CD8-positive, alpha-beta memory T cell (primary cell): ENCODE measurements at regions not wholly inside any gene's neighbourhood (a gene's known extent, or its start where the extent isn't known, plus 50 kb on each side); places are given as distances from the start of the nearest gene placed in this dataset.

Source experiments
- CTCF ChIA-PET: fragments of 350-600 bp; sonication (Branson Sonifier 250); formaldehyde crosslinking; loops from one replicate; lab custom pipeline; 2021; ENCODE audit warnings: antibody characterized with exemption; lab: Charles Lee
- POLR2A ChIA-PET: fragments of 350-600 bp; sonication (Branson Sonifier 250); formaldehyde crosslinking; loops from one replicate; lab custom pipeline; 2021; ENCODE audit warnings: antibody characterized with exemption; lab: Charles Lee
- DNase-seq, 5 donors: peaks; one replicate each; pipeline versions ENCODE4 v3.0.0 to v3.0.0-alpha.2; 2020 to 2022; ENCODE audit warnings: mixed read lengths in 1 of 5
- H3K27ac ChIP-seq: one replicate; pipeline ENCODE4 v1.7.0; 2013; ENCODE audit warnings: low read depth, mild to moderate bottlenecking, low read length, moderate library complexity
- H3K27me3 ChIP-seq: 2 replicates; pipeline ENCODE4 v1.7.0; 2013; ENCODE audit warnings: low read length, mild to moderate bottlenecking; ENCODE audit not compliant: insufficient read depth, poor library complexity, severe bottlenecking
- H3K36me3 ChIP-seq: 2 replicates; pipeline ENCODE4 v1.7.0; 2013; ENCODE audit warnings: mild to moderate bottlenecking, low read length, moderate library complexity; ENCODE audit not compliant: insufficient read depth
- H3K4me1 ChIP-seq: 2 replicates; pipeline ENCODE4 v1.7.0; 2013; ENCODE audit warnings: mild to moderate bottlenecking, low read length, moderate library complexity; ENCODE audit not compliant: insufficient read depth
- H3K4me3 ChIP-seq: 2 replicates; pipeline ENCODE4 v1.7.0; 2013; ENCODE audit warnings: mild to moderate bottlenecking, low read length
- H3K9me3 ChIP-seq: 2 replicates; pipeline ENCODE4 v1.7.0; 2013; ENCODE audit warnings: mild to moderate bottlenecking, low read length
- H3K27ac Mint-ChIP-seq, 8 donors: one replicate each; pipeline ENCODE4 v1.8.0; 2020 to 2021; ENCODE audit warnings: mixed read lengths in 8 of 8, mild to moderate bottlenecking in 6 of 8, inconsistent platforms in 3 of 8, moderate library complexity in 3 of 8
- H3K27me3 Mint-ChIP-seq, 2 donors: one replicate each; pipeline ENCODE4 v1.8.0; 2020 to 2021; ENCODE audit warnings: mixed read lengths in 2 of 2, mild to moderate bottlenecking in 1 of 2, moderate library complexity in 1 of 2
- H3K36me3 Mint-ChIP-seq, 3 donors: one replicate each; pipeline ENCODE4 v1.8.0; 2020 to 2021; ENCODE audit warnings: mixed read lengths in 3 of 3, inconsistent platforms in 1 of 3, mild to moderate bottlenecking in 1 of 3
- H3K4me1 Mint-ChIP-seq, 3 donors: one replicate each; pipeline ENCODE4 v1.8.0; 2020 to 2021; ENCODE audit warnings: mixed read lengths in 3 of 3, inconsistent platforms in 1 of 3, mild to moderate bottlenecking in 1 of 3
- H3K4me3 Mint-ChIP-seq, 7 donors: one replicate each; pipeline ENCODE4 v1.8.0; 2020 to 2021; ENCODE audit warnings: mixed read lengths in 7 of 7, mild to moderate bottlenecking in 6 of 7, moderate library complexity in 4 of 7, inconsistent platforms in 2 of 7
- H3K9me3 Mint-ChIP-seq, 5 donors: one replicate each; pipeline ENCODE4 v1.8.0; 2020 to 2022; ENCODE audit warnings: mixed read lengths in 5 of 5, mild to moderate bottlenecking in 3 of 5, moderate library complexity in 2 of 5, inconsistent platforms in 1 of 5

GRCh38 chr5:97555644-97555981 is 372.6 kb upstream of the RIOK2 start:
- CTCF ChIA-PET = no interaction called here
- POLR2A ChIA-PET = no interaction called here
- peaks cover 0 to 1% of the 10 kb centered on the region in 2 donors for H3K27me3 Mint-ChIP-seq
- no peaks in the 10 kb centered on the region for H3K36me3 ChIP-seq
- no peak overlapping the region for H3K27ac ChIP-seq
- H3K36me3 Mint-ChIP-seq = no peaks in the 10 kb centered on the region
- peaks cover 0 to 6% (median 0%) of the 10 kb centered on the region in 5 donors for H3K9me3 Mint-ChIP-seq
- no peaks in the 10 kb centered on the region for H3K4me1 ChIP-seq
- H3K9me3 ChIP-seq = no peaks in the 10 kb centered on the region
- H3K4me3 Mint-ChIP-seq = no peak overlapping the region
- H3K27ac Mint-ChIP-seq = peak overlapping the region in 1 of 8 donors; percentile 8
- no peaks in the 10 kb centered on the region for H3K4me1 Mint-ChIP-seq
- H3K27me3 ChIP-seq = no peaks in the 10 kb centered on the region
- no peak for DNase-seq
- no peak overlapping the region for H3K4me3 ChIP-seq

GRCh38 chr5:97559827-97560598 is 377.0 kb upstream of the RIOK2 start:
- no peaks in the 10 kb centered on the region for H3K4me1 ChIP-seq
- Mint-ChIP-seq H3K4me3 (no peak overlapping the region), H3K27ac (no peak overlapping the region), H3K27me3 (no peaks in the 10 kb centered on the region), H3K36me3 (no peaks in the 10 kb centered on the region), H3K4me1 (no peaks in the 10 kb centered on the region), H3K9me3 (peaks cover 0 to 17% (median 0%) of the 10 kb centered on the region in 5 donors)
- CTCF ChIA-PET = no interaction called here
- no peaks in the 10 kb centered on the region for H3K27me3 ChIP-seq
- DNase-seq = no peak
- no peak overlapping the region for H3K27ac ChIP-seq
- no peaks in the 10 kb centered on the region for H3K36me3 ChIP-seq
- POLR2A ChIA-PET = no interaction called here
- no peaks in the 10 kb centered on the region for H3K9me3 ChIP-seq
- no peak overlapping the region for H3K4me3 ChIP-seq

- no peak for DNase-seq
- H3K4me1 ChIP-seq = no peaks in the 10 kb centered on the region
- H3K27ac ChIP-seq = no peak overlapping the region
- no peaks in the 10 kb centered on the region for H3K27me3 ChIP-seq
- ChIA-PET POLR2A (no interaction called here), CTCF (no interaction called here)
- no peaks in the 10 kb centered on the region for H3K36me3 Mint-ChIP-seq
- no peaks in the 10 kb centered on the region for H3K4me1 Mint-ChIP-seq
- no peaks in the 10 kb centered on the region for H3K9me3 ChIP-seq
- no peaks in the 10 kb centered on the region for H3K27me3 Mint-ChIP-seq
- no peak overlapping the region for H3K4me3 ChIP-seq
- no peak overlapping the region for H3K27ac Mint-ChIP-seq
- no peak overlapping the region for H3K4me3 Mint-ChIP-seq
- H3K9me3 Mint-ChIP-seq = peaks cover 0 to 15% (median 0%) of the 10 kb centered on the region in 5 donors
- no peaks in the 10 kb centered on the region for H3K36me3 ChIP-seq
Measured at GRCh38 chr5:97560599-97560993, 377.5 kb upstream of the RIOK2 start.

GRCh38 chr5:97563050-97563657 is 380.1 kb upstream of the RIOK2 start:
- no peak overlapping the region for H3K4me3 Mint-ChIP-seq
- POLR2A ChIA-PET = no interaction called here

GRCh38 chr5:97568382-97568781 is 385.3 kb upstream of the RIOK2 start:
- no peak overlapping the region for H3K4me3 Mint-ChIP-seq
- H3K4me1 ChIP-seq = no peaks in the 10 kb centered on the region
- H3K36me3 Mint-ChIP-seq = no peaks in the 10 kb centered on the region
- CTCF ChIA-PET = no interaction called here
- no peaks in the 10 kb centered on the region for H3K4me1 Mint-ChIP-seq
- H3K27me3 Mint-ChIP-seq = no peaks in the 10 kb centered on the region
- peaks cover 8 to 26% (median 13%) of the 10 kb centered on the region in 5 donors for H3K9me3 Mint-ChIP-seq
- H3K27me3 ChIP-seq = no peaks in the 10 kb centered on the region
- H3K27ac ChIP-seq = no peak overlapping the region
- POLR2A ChIA-PET = no interaction called here
- H3K27ac Mint-ChIP-seq = no peak overlapping the region
- no peak for DNase-seq
- no peaks in the 10 kb centered on the region for H3K9me3 ChIP-seq
- no peaks in the 10 kb centered on the region for H3K36me3 ChIP-seq
- H3K4me3 ChIP-seq = no peak overlapping the region

More at GRCh38 chr5:97563050-97563657, 380.1 kb upstream of the RIOK2 start:
- Histone ChIP-seq H3K27me3 (no peaks in the 10 kb centered on the region), H3K27ac (no peak overlapping the region), H3K36me3 (no peaks in the 10 kb centered on the region), H3K4me3 (no peak overlapping the region), H3K9me3 (no peaks in the 10 kb centered on the region), H3K4me1 (no peaks in the 10 kb centered on the region)
- Mint-ChIP-seq H3K27ac (no peak overlapping the region), H3K36me3 (no peaks in the 10 kb centered on the region), H3K9me3 (peaks cover 0 to 17% (median 5%) of the 10 kb centered on the region in 5 donors), H3K4me1 (no peaks in the 10 kb centered on the region), H3K27me3 (no peaks in the 10 kb centered on the region)
- CTCF ChIA-PET = no interaction called here
- DNase-seq = no peak

- DNase-seq = no peak
- Mint-ChIP-seq H3K27me3 (no peaks in the 10 kb centered on the region), H3K36me3 (no peaks in the 10 kb centered on the region), H3K4me1 (no peaks in the 10 kb centered on the region), H3K4me3 (no peak overlapping the region), H3K27ac (no peak overlapping the region), H3K9me3 (peaks cover 8 to 18% (median 13%) of the 10 kb centered on the region in 5 donors)
- Histone ChIP-seq H3K4me1 (no peaks in the 10 kb centered on the region), H3K27ac (no peak overlapping the region), H3K9me3 (no peaks in the 10 kb centered on the region), H3K4me3 (no peak overlapping the region), H3K27me3 (no peaks in the 10 kb centered on the region), H3K36me3 (no peaks in the 10 kb centered on the region)
- ChIA-PET CTCF (no interaction called here), POLR2A (no interaction called here)
Measured at GRCh38 chr5:97570242-97570641, 387.2 kb upstream of the RIOK2 start.

GRCh38 chr5:97575322-97575721 is 392.3 kb upstream of the RIOK2 start:
- no peaks in the 10 kb centered on the region for H3K36me3 ChIP-seq
- H3K27me3 ChIP-seq = no peaks in the 10 kb centered on the region
- ChIA-PET CTCF (no interaction called here), POLR2A (no interaction called here)
- peaks cover 0 to 22% (median 11%) of the 10 kb centered on the region in 5 donors for H3K9me3 Mint-ChIP-seq
- H3K4me3 Mint-ChIP-seq = no peak overlapping the region
- no peaks in the 10 kb centered on the region for H3K4me1 ChIP-seq
- no peak overlapping the region for H3K4me3 ChIP-seq
- H3K36me3 Mint-ChIP-seq = no peaks in the 10 kb centered on the region
- H3K4me1 Mint-ChIP-seq = no peaks in the 10 kb centered on the region
- no peaks in the 10 kb centered on the region for H3K9me3 ChIP-seq
- H3K27ac Mint-ChIP-seq = no peak overlapping the region
- DNase-seq = no peak
- H3K27me3 Mint-ChIP-seq = no peaks in the 10 kb centered on the region
- no peak overlapping the region for H3K27ac ChIP-seq

GRCh38 chr5:97576956-97577355 is 393.9 kb upstream of the RIOK2 start:
- ChIA-PET POLR2A (no interaction called here), CTCF (no interaction called here)
- H3K27me3 Mint-ChIP-seq = no peaks in the 10 kb centered on the region
- peaks cover 0 to 10% (median 2%) of the 10 kb centered on the region in 5 donors for H3K9me3 Mint-ChIP-seq
- Histone ChIP-seq H3K4me3 (no peak overlapping the region), H3K9me3 (no peaks in the 10 kb centered on the region), H3K4me1 (no peaks in the 10 kb centered on the region), H3K36me3 (no peaks in the 10 kb centered on the region), H3K27ac (no peak overlapping the region), H3K27me3 (no peaks in the 10 kb centered on the region)
- H3K4me1 Mint-ChIP-seq = no peaks in the 10 kb centered on the region
- H3K36me3 Mint-ChIP-seq = no peaks in the 10 kb centered on the region
- DNase-seq = no peak
- no peak overlapping the region for H3K4me3 Mint-ChIP-seq
- H3K27ac Mint-ChIP-seq = no peak overlapping the region
